ENCODE measurements at regions not wholly inside any gene's neighbourhood (a gene's known extent, or its start where the extent isn't known, plus 50 kb on each side); places are given as distances from the start of the nearest gene placed in this dataset.

DNA sequence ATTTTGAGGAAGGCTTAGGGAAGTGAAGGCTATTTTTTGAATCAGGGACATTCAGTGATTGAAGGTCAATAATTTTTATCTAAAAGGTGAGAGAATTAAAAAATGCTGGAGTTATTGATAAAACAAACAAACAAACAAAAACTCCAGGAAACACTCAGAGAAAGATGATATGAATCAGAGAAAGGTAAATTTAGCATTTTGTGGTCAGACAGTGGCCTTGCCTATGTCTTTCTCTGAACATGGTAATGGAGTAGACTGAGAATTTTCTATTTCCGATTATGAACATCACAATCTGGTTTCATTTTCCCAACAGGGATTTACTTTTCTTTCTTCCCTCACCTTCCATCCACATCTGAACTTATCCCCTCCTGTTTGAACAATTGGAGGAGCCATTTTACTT lies 353.6 kb upstream of the RIOK2 start:
- TF ChIP-seq, protein P1, sequence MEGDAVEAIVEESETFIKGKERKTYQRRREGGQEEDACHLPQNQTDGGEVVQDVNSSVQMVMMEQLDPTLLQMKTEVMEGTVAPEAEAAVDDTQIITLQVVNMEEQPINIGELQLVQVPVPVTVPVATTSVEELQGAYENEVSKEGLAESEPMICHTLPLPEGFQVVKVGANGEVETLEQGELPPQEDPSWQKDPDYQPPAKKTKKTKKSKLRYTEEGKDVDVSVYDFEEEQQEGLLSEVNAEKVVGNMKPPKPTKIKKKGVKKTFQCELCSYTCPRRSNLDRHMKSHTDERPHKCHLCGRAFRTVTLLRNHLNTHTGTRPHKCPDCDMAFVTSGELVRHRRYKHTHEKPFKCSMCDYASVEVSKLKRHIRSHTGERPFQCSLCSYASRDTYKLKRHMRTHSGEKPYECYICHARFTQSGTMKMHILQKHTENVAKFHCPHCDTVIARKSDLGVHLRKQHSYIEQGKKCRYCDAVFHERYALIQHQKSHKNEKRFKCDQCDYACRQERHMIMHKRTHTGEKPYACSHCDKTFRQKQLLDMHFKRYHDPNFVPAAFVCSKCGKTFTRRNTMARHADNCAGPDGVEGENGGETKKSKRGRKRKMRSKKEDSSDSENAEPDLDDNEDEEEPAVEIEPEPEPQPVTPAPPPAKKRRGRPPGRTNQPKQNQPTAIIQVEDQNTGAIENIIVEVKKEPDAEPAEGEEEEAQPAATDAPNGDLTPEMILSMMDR (IDR thresholded peaks at IDR 0.05): no peak
- TF ChIP-seq POLR2A (IDR thresholded peaks at IDR 0.05; ENCODE audit: low read depth): no peak
- no peak for TF ChIP-seq POLR2AphosphoS5 (IDR thresholded peaks at IDR 0.05)
- no peak for TF ChIP-seq EP300 (IDR thresholded peaks at IDR 0.05)
